Karpas-422 (cell line): ENCODE measurements at regions not wholly inside any gene's neighbourhood (a gene's known extent, or its start where the extent isn't known, plus 50 kb on each side); places are given as distances from the start of the nearest gene placed in this dataset.
A peak's percentile ranks its signal among the peaks of the same experiment; 100 is the strongest.
"Not testable (repeated sequence)": the region's sequence is repeated elsewhere in the genome, so short reads cannot be mapped to it uniquely, and the experiment has no call there.

ENCODE experiments used
- DNase-seq: peaks from one replicate; pipeline ENCODE4 v3.0.0-alpha.2; 2015
- H2AFZ ChIP-seq: fragments of 200-600 bp; sonication (generic); 2 replicates; pipeline ENCODE4 v1.6.1; 2014; ENCODE audit warnings: antibody characterized with exemption, low read length, mixed read lengths
- H3K27ac ChIP-seq: fragments of 200-600 bp; sonication (generic); 2 replicates; pipeline ENCODE4 v1.5.1; 2014; ENCODE audit warnings: mild to moderate bottlenecking, low read length, moderate library complexity
- H3K27me3 ChIP-seq: fragments of 200-600 bp; sonication (generic); 2 replicates; pipeline ENCODE4 v1.6.1; 2014; ENCODE audit warnings: low read length, mixed read lengths
- H3K36me3 ChIP-seq: fragments of 200-600 bp; sonication (generic); 2 replicates; pipeline ENCODE4 v1.6.1; 2014; ENCODE audit warnings: low read length, mixed read lengths; ENCODE audit not compliant: insufficient read depth
- H3K4me1 ChIP-seq: fragments of 200-600 bp; sonication (generic); 2 replicates; pipeline ENCODE4 v1.6.1; 2014; ENCODE audit warnings: mild to moderate bottlenecking, low read length, mixed read lengths
- H3K4me2 ChIP-seq: fragments of 200-600 bp; sonication (generic); 2 replicates; pipeline ENCODE4 v1.6.1; 2014; ENCODE audit warnings: low read length, low read depth, mild to moderate bottlenecking; ENCODE audit not compliant: poor library complexity, severe bottlenecking
- H3K4me3 ChIP-seq: fragments of 200-600 bp; sonication (generic); 2 replicates; pipeline ENCODE4 v1.5.1; 2014; ENCODE audit warnings: mild to moderate bottlenecking, antibody characterized with exemption, low read length, mixed read lengths
- H3K79me2 ChIP-seq: fragments of 200-600 bp; sonication (generic); 2 replicates; pipeline ENCODE4 v1.6.1; 2014; ENCODE audit warnings: mild to moderate bottlenecking, low read length, mixed read lengths
- H3K9ac ChIP-seq: fragments of 200-600 bp; sonication (generic); 2 replicates; pipeline ENCODE4 v1.6.0; 2014; ENCODE audit warnings: low read length
- H3K9me2 ChIP-seq: fragments of 200-600 bp; sonication (generic), shearing (Covaris generic); replicated peaks from 2 replicates; pipeline ENCODE4 v1.6.0; 2014; ENCODE audit warnings: mild to moderate bottlenecking, low read length, moderate library complexity; ENCODE audit not compliant: insufficient read depth
- H3K9me3 ChIP-seq: fragments of 300-700, 200-600 bp; sonication (generic); 2 replicates; pipeline ENCODE4 v1.6.1; 2014; ENCODE audit warnings: low read length, mixed read lengths
- H4K20me1 ChIP-seq: fragments of 200-600 bp; sonication (generic); 2 replicates; pipeline ENCODE4 v1.6.1; 2014; ENCODE audit warnings: mild to moderate bottlenecking, antibody characterized with exemption, low read length, low read depth; ENCODE audit not compliant: insufficient read depth

- Histone ChIP-seq H3K9me2 (no peaks in the 10 kb centered on the region), H3K9me3 (no peaks in the 10 kb centered on the region), H3K9ac (no peak overlapping the region), H2AFZ (no peak overlapping the region), H3K4me3 (no peak overlapping the region), H3K36me3 (no peaks in the 10 kb centered on the region), H3K4me2 (peak overlapping the region; percentile 76), H3K27me3 (no peaks in the 10 kb centered on the region), H3K27ac (no peak overlapping the region), H4K20me1 (no peaks in the 10 kb centered on the region), H3K79me2 (no peaks in the 10 kb centered on the region), H3K4me1 (peaks cover 59% of the 10 kb centered on the region)
- DNase-seq: no peak
Measured at GRCh38 chr9:110131499-110131898, 76.5 kb downstream of the C9orf152 start.

- H3K79me2 ChIP-seq, DNase-seq, H2AFZ ChIP-seq, H3K27ac ChIP-seq, H3K36me3 ChIP-seq, H4K20me1 ChIP-seq, H3K9me2 ChIP-seq, H3K27me3 ChIP-seq, H3K4me2 ChIP-seq, H3K9ac ChIP-seq, H3K9me3 ChIP-seq, H3K4me3 ChIP-seq: not testable (repeated sequence)
- H3K4me1 ChIP-seq: peaks cover 48% of the 10 kb centered on the region
Measured at GRCh38 chr9:110132531-110132930, 75.4 kb downstream of the C9orf152 start.

GRCh38 chr9:110133059-110133458 lies 74.9 kb downstream of the C9orf152 start:
- no peaks in the 10 kb centered on the region for H3K79me2 ChIP-seq
- peaks cover 43% of the 10 kb centered on the region for H3K4me1 ChIP-seq
- H3K4me2 ChIP-seq: no peak overlapping the region
- H3K27me3 ChIP-seq: no peaks in the 10 kb centered on the region
- H3K9me2 ChIP-seq: no peaks in the 10 kb centered on the region
- no peak overlapping the region for H2AFZ ChIP-seq
- DNase-seq: no peak
- H4K20me1 ChIP-seq: no peaks in the 10 kb centered on the region
- H3K4me3 ChIP-seq: no peak overlapping the region
- H3K27ac ChIP-seq: no peak overlapping the region
- H3K9ac ChIP-seq: no peak overlapping the region
- H3K36me3 ChIP-seq: no peaks in the 10 kb centered on the region
- H3K9me3 ChIP-seq: no peaks in the 10 kb centered on the region

- Histone ChIP-seq H3K79me2 (no peaks in the 10 kb centered on the region), H3K27me3 (no peaks in the 10 kb centered on the region), H3K4me1 (peaks cover 36% of the 10 kb centered on the region), H3K36me3 (no peaks in the 10 kb centered on the region), H4K20me1 (no peaks in the 10 kb centered on the region), H3K4me2 (no peak overlapping the region), H3K9me2 (no peaks in the 10 kb centered on the region), H3K9me3 (no peaks in the 10 kb centered on the region), H3K27ac (no peak overlapping the region), H3K9ac (no peak overlapping the region), H2AFZ (no peak overlapping the region), H3K4me3 (no peak overlapping the region)
- DNase-seq: no peak
Measured at GRCh38 chr9:110133608-110134210, 74.2 kb downstream of the C9orf152 start.

- Histone ChIP-seq H3K9me3 (no peaks in the 10 kb centered on the region), H3K27ac (no peak overlapping the region), H3K36me3 (no peaks in the 10 kb centered on the region), H3K9ac (no peak overlapping the region), H3K4me3 (no peak overlapping the region), H3K4me2 (no peak overlapping the region), H3K4me1 (peaks cover 15% of the 10 kb centered on the region), H3K79me2 (no peaks in the 10 kb centered on the region), H4K20me1 (no peaks in the 10 kb centered on the region), H2AFZ (no peak overlapping the region), H3K27me3 (no peaks in the 10 kb centered on the region), H3K9me2 (no peaks in the 10 kb centered on the region)
- DNase-seq: no peak
Measured at GRCh38 chr9:110135846-110136245, 72.1 kb downstream of the C9orf152 start.

GRCh38 chr9:110136802-110137201 lies 71.2 kb downstream of the C9orf152 start:
- H3K79me2 ChIP-seq: no peaks in the 10 kb centered on the region

GRCh38 chr9:110140276-110140675 lies 67.7 kb downstream of the C9orf152 start:
- H3K36me3 ChIP-seq: no peaks in the 10 kb centered on the region
- H3K9me3 ChIP-seq: no peaks in the 10 kb centered on the region
- no peak overlapping the region for H3K4me3 ChIP-seq
- no peaks in the 10 kb centered on the region for H4K20me1 ChIP-seq
- DNase-seq: no peak
- H3K27ac ChIP-seq: no peak overlapping the region
- peaks cover 31% of the 10 kb centered on the region for H3K4me1 ChIP-seq
- H3K79me2 ChIP-seq: no peaks in the 10 kb centered on the region
- no peak overlapping the region for H3K4me2 ChIP-seq
- H2AFZ ChIP-seq: no peak overlapping the region
- no peaks in the 10 kb centered on the region for H3K27me3 ChIP-seq
- no peak overlapping the region for H3K9ac ChIP-seq
- H3K9me2 ChIP-seq: no peaks in the 10 kb centered on the region

More at GRCh38 chr9:110136802-110137201, 71.2 kb downstream of the C9orf152 start:
- H2AFZ ChIP-seq: no peak overlapping the region
- H3K27ac ChIP-seq: no peak overlapping the region
- H3K4me1 ChIP-seq: peaks cover 5% of the 10 kb centered on the region
- no peaks in the 10 kb centered on the region for H3K9me2 ChIP-seq
- H3K9ac ChIP-seq: no peak overlapping the region
- no peaks in the 10 kb centered on the region for H4K20me1 ChIP-seq
- no peak overlapping the region for H3K4me2 ChIP-seq
- no peaks in the 10 kb centered on the region for H3K36me3 ChIP-seq
- H3K27me3 ChIP-seq: no peaks in the 10 kb centered on the region
- DNase-seq: no peak
- H3K4me3 ChIP-seq: no peak overlapping the region
- no peaks in the 10 kb centered on the region for H3K9me3 ChIP-seq

GRCh38 chr9:110141227-110141793 lies 66.6 kb downstream of the C9orf152 start:
- no peak overlapping the region for H3K9ac ChIP-seq
- no peak overlapping the region for H3K27ac ChIP-seq
- H3K9me2 ChIP-seq: no peaks in the 10 kb centered on the region
- no peaks in the 10 kb centered on the region for H3K36me3 ChIP-seq
- H3K4me1 ChIP-seq: peaks cover 33% of the 10 kb centered on the region
- no peaks in the 10 kb centered on the region for H3K9me3 ChIP-seq
- no peaks in the 10 kb centered on the region for H4K20me1 ChIP-seq
- no peaks in the 10 kb centered on the region for H3K27me3 ChIP-seq
- no peak for DNase-seq
- no peak overlapping the region for H3K4me2 ChIP-seq
- no peak overlapping the region for H2AFZ ChIP-seq
- H3K79me2 ChIP-seq: no peaks in the 10 kb centered on the region
- no peak overlapping the region for H3K4me3 ChIP-seq
